ENCODE measurements at regions not wholly inside any gene's neighbourhood (a gene's known extent, or its start where the extent isn't known, plus 50 kb on each side); places are given as distances from the start of the nearest gene placed in this dataset.

DNA sequence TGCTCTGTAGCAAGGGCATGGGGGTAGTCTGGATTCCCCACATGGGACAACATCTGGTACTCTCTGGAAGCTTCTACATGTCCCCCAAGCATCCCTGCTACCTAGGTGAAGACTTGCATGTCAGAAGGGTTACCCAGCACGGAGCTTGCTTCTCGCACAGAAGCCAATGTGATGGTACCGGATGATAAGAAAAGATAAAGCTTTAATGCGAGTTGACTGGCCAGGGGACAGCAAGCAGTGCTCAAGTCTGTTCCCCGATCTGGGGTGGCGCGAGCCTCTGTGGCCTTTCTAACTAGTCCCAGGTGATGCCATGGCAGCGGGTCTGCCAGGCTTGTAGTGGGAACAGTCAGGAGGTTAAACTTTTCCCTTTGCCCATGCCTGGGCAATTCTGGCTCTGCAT is 70.0 kb upstream of the TIAM2 start:
- no peaks in the 10 kb centered on the region for H3K4me1 ChIP-seq (ENCODE audit: low read depth, poor library complexity, severe bottlenecking)
- H3K4me2 ChIP-seq: no peak overlapping the region
- no peak overlapping the region for H3K4me3 ChIP-seq (IDR thresholded peaks at IDR 0.05; ENCODE audit: insufficient read depth, low read depth, low read length)
- no peaks in the 10 kb centered on the region for H4K20me1 ChIP-seq (ENCODE audit: insufficient read depth)
- H3K27ac ChIP-seq: no peak overlapping the region
- no peaks in the 10 kb centered on the region for H3K36me3 ChIP-seq (ENCODE audit: insufficient read depth)
- H3K9ac ChIP-seq: no peak overlapping the region
- no peaks in the 10 kb centered on the region for H3K27me3 ChIP-seq (ENCODE audit: insufficient read depth, low read depth)
- no peak overlapping the region for H2AFZ ChIP-seq (ENCODE audit: low read depth)
- H3K79me2 ChIP-seq (ENCODE audit: insufficient read depth, low read depth): no peaks in the 10 kb centered on the region
- TF ChIP-seq, protein P1, sequence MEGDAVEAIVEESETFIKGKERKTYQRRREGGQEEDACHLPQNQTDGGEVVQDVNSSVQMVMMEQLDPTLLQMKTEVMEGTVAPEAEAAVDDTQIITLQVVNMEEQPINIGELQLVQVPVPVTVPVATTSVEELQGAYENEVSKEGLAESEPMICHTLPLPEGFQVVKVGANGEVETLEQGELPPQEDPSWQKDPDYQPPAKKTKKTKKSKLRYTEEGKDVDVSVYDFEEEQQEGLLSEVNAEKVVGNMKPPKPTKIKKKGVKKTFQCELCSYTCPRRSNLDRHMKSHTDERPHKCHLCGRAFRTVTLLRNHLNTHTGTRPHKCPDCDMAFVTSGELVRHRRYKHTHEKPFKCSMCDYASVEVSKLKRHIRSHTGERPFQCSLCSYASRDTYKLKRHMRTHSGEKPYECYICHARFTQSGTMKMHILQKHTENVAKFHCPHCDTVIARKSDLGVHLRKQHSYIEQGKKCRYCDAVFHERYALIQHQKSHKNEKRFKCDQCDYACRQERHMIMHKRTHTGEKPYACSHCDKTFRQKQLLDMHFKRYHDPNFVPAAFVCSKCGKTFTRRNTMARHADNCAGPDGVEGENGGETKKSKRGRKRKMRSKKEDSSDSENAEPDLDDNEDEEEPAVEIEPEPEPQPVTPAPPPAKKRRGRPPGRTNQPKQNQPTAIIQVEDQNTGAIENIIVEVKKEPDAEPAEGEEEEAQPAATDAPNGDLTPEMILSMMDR (conservative IDR thresholded peaks at IDR 0.05; ENCODE audit: low read depth, low read length): no peak

- Histone ChIP-seq H4K20me1 (ENCODE audit: insufficient read depth) (no peaks in the 10 kb centered on the region), H3K4me1 (ENCODE audit: low read depth, poor library complexity, severe bottlenecking) (no peaks in the 10 kb centered on the region), H3K4me2 (no peak overlapping the region), H3K27me3 (ENCODE audit: insufficient read depth, low read depth) (no peaks in the 10 kb centered on the region), H3K9ac (no peak overlapping the region), H3K79me2 (ENCODE audit: insufficient read depth, low read depth) (no peaks in the 10 kb centered on the region), H3K27ac (no peak overlapping the region), H3K36me3 (ENCODE audit: insufficient read depth) (no peaks in the 10 kb centered on the region), H3K4me3 (IDR thresholded peaks at IDR 0.05; ENCODE audit: insufficient read depth, low read depth, low read length) (no peak overlapping the region), H2AFZ (ENCODE audit: low read depth) (no peak overlapping the region)
- TF ChIP-seq, protein P1 (conservative IDR thresholded peaks at IDR 0.05; ENCODE audit: low read depth, low read length): no peak
Observed at GRCh38 chr6:154926366-154926765, 68.7 kb upstream of the TIAM2 start.

GRCh38 chr6:154928325-154928922 is 66.7 kb upstream of the TIAM2 start:
- H3K79me2 ChIP-seq (ENCODE audit: insufficient read depth, low read depth): no peaks in the 10 kb centered on the region
- H3K4me2 ChIP-seq: no peak overlapping the region
- TF ChIP-seq, protein P1 (conservative IDR thresholded peaks at IDR 0.05; ENCODE audit: low read depth, low read length): peak; percentile 77
- no peaks in the 10 kb centered on the region for H3K27me3 ChIP-seq (ENCODE audit: insufficient read depth, low read depth)
- no peaks in the 10 kb centered on the region for H4K20me1 ChIP-seq (ENCODE audit: insufficient read depth)
- no peak overlapping the region for H3K4me3 ChIP-seq (IDR thresholded peaks at IDR 0.05; ENCODE audit: insufficient read depth, low read depth, low read length)
- no peaks in the 10 kb centered on the region for H3K36me3 ChIP-seq (ENCODE audit: insufficient read depth)
- no peaks in the 10 kb centered on the region for H3K4me1 ChIP-seq (ENCODE audit: low read depth, poor library complexity, severe bottlenecking)
- no peak overlapping the region for H3K9ac ChIP-seq
- H3K27ac ChIP-seq: no peak overlapping the region
- H2AFZ ChIP-seq (ENCODE audit: low read depth): no peak overlapping the region

DNA sequence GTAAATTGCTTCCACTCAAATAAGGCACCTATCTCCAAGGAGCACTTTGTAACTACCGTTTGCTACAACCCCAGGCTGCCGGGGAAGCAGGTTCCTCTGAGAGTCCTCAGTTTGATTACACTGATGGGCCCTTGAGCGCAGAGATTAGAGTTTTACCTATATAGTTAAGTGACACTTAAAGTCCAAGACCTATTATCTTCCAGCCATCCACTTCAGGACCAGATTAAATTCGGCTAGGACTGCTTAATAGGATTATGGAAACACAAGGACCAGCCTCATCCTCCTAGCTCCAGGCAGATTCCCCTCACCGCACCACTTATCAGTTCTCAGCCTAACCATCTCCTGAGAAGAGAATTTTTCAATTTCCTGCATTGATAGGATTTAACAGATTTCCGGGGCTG is 64.7 kb upstream of the TIAM2 start:
- no peaks in the 10 kb centered on the region for H3K36me3 ChIP-seq (ENCODE audit: insufficient read depth)
- no peak overlapping the region for H3K4me3 ChIP-seq (IDR thresholded peaks at IDR 0.05; ENCODE audit: insufficient read depth, low read depth, low read length)
- no peak overlapping the region for H3K9ac ChIP-seq
- no peaks in the 10 kb centered on the region for H3K4me1 ChIP-seq (ENCODE audit: low read depth, poor library complexity, severe bottlenecking)
- no peaks in the 10 kb centered on the region for H3K27me3 ChIP-seq (ENCODE audit: insufficient read depth, low read depth)
- H3K4me2 ChIP-seq: no peak overlapping the region
- no peaks in the 10 kb centered on the region for H3K79me2 ChIP-seq (ENCODE audit: insufficient read depth, low read depth)
- no peak overlapping the region for H2AFZ ChIP-seq (ENCODE audit: low read depth)
- no peak overlapping the region for H3K27ac ChIP-seq
- H4K20me1 ChIP-seq (ENCODE audit: insufficient read depth): no peaks in the 10 kb centered on the region
- TF ChIP-seq, protein P1 (conservative IDR thresholded peaks at IDR 0.05; ENCODE audit: low read depth, low read length): no peak
